ACHN (cell line): ENCODE measurements at regions not wholly inside any gene's neighbourhood (a gene's known extent, or its start where the extent isn't known, plus 50 kb on each side); places are given as distances from the start of the nearest gene placed in this dataset.
"Not testable (repeated sequence)": the region's sequence is repeated elsewhere in the genome, so short reads cannot be mapped to it uniquely, and the experiment has no call there.

Source experiments
- DNase-seq: peaks from one replicate; pipeline ENCODE4 v3.0.0-alpha.2; 2015
- in situ Hi-C: cut with HindIII; loops from 2 replicates; pipeline ENCODE4 v1.10.0; 2017; ENCODE audit warnings: low sequenced_read_pairs, low pct_ligation_motif_present, low pct_unique_long_range_greater_than_20kb

DNA sequence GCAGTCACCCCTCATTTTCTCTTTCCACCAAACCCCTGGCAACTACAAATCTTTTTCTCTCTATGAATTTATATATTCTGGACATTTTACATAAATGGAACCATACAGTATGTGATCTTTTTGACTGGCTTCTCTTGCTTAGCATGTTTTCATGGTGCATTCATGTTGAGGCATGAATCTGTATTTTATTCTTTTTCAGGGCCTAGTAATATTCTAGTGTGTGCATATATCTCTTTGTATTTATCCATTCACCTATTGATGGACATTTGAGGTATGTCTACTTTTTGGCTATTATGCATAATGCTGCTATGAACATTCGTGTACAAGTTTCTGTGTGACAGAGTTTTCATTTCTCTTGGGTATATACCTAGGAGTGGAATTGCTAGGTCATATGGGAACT, 78.2 kb downstream of the HACD1 start:
- DNase-seq: no peak
- in situ Hi-C loops: no loop called here

DNA sequence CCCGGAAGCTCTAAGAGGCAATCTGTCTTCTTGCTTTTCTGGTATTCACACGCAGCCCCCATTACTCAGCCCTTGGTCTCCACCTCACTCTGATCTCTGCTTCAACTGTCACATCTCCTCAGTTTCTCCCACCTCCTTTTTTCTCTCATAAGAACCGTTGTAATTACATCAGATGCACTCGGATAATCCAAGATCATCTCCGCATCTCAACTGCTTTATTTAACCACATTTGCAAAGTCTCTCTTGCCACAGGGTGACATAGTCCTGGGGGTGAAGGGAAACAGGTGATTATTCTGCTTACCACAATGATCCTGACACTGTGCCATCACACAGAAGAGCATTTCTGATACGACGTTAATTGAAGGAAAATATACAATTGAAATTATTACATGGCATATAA, 79.9 kb downstream of the HACD1 start:
- DNase-seq: no peak
- in situ Hi-C loops: no loop called here

DNA sequence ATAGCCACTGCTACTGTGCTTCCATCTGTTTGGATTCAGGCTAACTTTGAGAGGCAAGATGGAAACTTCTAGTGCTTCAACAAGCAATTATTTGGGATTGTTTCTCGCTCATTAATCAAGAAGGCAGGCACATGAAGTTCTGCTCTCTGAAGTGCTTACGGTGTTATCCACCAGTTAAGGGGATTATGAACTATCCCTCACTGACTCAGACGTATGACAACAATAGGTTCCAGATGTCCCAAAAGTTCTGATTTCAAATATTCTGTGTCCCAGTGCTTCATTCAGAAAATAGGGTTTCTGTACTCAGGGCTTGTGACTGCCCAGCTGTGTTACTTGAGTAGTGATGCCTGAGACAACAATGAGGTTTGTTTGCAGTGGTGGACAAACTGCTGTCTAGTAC, 81.0 kb downstream of the HACD1 start:
- no peak for DNase-seq

DNA sequence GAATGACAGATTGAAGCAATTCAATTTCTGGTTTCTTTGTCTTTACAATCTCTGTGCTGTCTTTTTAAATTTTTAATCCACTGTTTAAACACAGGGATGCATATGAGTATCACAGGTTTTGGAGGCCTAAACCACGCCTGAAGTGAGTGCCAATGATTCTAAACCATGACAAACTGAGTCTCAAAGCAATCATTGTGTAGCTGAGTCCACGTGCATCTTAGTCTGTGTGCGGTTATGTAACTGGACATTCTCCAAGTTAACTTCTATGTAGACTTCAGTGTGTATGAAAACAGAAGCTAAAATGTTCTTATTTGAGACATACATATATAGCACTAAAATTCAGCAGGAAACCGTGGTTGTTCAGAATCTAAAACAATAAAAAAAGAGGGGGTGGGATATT, 79.3 kb upstream of the ST8SIA6 start:
- in situ Hi-C loops: no loop called here
- no peak for DNase-seq

More for the DNA sequence above, 81.0 kb downstream of the HACD1 start:
- in situ Hi-C loops: no loop called here

DNA sequence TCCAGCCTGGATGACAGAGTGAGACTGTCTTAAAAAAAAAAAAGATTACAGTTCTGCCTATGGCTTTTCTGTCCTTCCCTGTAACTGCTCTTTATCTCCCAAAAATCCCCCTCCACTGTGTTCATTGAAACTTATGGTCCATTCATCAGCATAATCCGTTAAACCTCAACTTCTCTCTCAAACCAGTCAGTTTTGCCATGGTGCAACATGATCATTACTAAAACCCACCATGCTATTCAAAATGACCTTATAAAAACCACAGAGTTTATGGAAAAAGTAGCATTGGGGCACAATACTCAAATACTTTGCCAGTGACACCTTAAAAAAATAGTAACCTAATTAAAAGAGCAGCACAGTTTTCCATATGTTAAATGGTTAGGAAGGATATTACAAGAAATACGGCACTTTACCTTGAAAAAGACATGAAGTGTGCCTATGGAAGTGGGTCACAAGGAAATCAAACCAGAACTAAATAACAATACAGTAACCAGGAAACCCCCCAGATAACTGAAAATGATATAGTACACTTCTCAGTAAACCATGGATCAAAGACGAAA, 74.0 kb upstream of the ST8SIA6 start:
- DNase-seq: no peak
- in situ Hi-C loops: no loop called here

DNA sequence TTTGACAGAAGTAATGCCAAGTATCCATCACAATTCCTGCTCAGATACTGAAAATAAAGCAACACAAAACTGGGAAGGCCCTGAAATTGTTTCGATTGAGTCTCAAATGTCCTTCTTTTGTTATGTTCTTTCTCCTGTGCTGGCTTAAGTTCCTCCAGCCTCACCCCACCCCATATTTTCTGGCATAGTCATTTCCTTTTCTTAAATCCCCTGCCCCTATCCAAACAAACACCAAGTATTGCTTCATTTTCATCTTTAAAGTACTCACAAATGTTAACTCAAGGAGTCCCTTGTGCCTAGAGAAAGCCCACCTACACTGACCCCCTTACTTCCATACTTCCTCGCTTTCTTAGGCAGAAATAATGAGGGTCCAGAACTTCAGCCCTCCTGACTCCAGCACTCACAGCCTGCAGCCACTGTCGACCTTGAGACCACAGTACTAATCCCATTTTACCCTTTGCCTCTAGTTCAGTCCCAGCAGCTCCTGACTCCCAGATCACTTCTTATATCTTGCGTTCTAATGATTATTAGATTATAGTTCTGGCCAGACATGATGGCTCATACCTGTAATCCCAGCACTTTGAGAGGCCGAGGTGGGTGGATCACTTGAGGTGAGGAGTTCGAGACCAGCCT, 73.2 kb upstream of the ST8SIA6 start:
- no peak for DNase-seq
- in situ Hi-C loops: no loop called here

DNA sequence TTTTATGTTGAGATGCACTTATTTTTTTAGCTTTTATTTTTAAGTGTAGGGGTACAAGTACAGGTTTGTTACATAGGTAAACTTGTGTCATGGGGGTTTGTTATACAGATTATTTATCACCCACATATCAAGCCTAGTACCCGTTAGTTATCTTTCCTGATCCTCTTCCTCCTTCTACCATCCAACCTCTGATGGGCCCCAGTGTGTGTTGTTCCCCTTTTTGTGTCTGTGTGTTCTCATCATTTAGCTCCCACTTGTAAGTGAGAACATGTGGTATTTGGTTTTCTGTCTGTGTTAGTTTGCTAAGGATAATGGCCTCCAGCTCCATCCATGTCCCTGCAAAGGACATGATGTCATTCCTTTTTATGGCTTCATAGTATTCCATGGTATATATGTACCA, 72.2 kb upstream of the ST8SIA6 start:
- in situ Hi-C loops, DNase-seq: not testable (repeated sequence)

DNA sequence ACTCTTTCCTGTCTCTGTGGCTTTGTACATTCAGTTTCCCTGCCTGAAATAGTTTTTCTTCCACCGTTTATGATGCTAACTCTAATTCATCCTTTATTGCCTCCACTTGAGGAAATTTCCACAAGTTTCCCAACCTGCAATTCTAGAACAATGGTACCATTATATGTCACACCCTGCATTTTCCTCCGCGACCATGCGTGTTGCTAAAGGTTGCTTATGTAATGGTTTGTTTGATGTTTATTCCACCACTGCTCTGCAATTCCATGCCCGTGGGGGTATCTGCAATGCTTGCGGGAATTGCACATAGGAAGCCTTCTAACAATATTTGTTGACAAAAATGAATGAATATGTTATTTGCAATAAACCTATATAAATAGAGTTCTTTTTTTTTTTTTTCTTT, 69.5 kb upstream of the ST8SIA6 start:
- DNase-seq: no peak
- in situ Hi-C loops: no loop called here

DNA sequence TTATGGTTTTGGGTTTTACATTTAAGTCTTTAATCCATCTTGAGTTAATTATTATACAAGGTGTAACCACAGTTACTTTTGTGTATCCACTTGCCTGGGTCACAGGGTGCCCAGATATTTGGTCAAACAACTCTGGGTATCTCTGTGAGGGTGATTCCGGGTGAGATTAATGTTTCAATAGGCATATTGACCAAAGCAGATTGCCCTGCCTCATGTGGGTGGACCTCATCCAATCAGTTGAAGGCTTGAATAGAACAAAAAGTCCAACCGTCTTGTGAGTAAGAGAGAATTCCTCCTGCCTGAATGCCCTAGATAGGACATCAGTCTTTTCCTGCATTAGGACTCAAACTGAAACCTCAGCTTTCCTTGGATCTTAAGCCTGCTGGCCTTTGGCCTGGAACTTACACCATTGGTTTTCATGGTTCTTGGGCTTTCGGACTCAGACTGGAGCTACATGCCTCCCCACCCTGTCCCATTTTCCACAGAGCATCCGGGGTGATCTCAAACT, 68.9 kb upstream of the ST8SIA6 start:
- DNase-seq: no peak
- in situ Hi-C loops: no loop called here

DNA sequence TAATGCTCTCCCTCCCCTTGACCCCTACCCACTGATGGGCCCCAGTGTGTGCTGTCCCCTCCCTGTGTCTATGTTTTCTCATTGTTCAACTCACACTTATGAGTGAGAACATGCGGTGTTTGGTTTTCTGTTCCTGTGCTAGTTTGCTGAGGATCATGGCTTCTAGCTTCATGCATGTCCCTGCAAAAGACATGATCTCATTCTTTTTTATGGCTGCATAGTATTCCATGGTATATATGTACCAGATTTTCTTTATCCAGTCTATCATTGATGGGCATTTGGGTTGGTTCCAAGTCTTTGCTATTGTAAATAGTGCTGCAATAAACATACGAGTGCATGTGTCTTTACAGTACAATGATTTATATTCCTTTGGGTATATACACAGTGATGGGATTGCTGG, 67.9 kb upstream of the ST8SIA6 start:
- DNase-seq, in situ Hi-C loops: not testable (repeated sequence)

DNA sequence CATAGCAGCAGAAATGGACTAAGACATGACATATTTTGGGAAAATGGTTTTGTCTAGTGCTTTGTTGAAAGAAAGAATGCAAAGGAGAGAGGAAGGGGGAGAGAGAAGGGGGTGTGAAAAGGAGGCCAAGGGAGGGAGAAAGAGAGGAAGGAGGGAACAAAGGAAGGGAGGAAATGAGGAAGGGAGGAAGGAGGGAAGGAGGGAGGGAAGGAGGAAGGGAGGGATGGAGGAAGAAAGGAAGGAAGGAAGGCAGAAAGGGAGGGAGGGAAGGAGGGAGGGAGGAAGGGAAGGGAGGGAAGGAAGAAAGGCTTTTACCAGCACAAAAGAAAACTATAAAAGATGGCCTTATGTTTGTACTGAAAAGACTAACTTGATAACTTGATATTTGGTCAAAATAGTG, 65.1 kb upstream of the ST8SIA6 start:
- in situ Hi-C loops: no loop called here
- no peak for DNase-seq

DNA sequence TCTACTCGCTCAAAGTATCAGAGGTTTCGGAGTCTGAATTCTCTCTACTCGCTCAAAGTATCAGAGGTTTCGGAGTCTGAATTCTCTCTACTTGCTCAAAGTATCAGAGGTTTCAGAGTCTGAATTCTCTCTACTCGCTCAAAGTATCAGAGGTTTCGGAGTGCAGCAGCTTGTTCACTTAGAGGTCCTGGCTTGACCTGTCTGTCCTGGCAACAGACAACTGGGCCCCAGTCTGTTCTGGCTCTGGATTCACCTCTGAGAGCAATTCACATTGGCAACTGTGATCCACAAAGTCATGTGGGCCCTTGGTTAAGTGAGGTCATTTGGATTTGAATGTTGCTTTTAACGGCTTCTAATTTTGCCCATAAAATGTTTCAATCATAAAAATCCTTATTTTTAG, 63.9 kb upstream of the ST8SIA6 start:
- in situ Hi-C loops: no loop called here
- DNase-seq: no peak

DNA sequence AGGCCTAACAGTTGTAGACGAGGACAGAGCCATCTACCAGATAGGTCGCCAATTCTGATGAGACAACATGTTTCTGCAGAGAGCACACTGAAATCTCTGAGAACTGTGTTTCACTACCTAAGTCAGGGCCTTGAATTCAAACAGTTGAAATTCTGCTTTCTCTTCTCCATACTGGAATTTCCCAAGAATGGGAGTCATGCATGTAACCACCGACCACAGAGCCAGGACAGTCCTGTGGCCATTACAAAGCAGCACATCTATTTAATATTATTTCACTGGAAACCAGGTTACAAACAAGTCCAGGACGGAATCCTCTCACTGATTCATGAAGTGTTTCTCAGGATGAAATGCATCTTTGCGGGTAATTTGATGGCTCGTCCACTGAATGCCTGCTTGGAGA, 62.0 kb upstream of the ST8SIA6 start:
- no peak for DNase-seq

DNA sequence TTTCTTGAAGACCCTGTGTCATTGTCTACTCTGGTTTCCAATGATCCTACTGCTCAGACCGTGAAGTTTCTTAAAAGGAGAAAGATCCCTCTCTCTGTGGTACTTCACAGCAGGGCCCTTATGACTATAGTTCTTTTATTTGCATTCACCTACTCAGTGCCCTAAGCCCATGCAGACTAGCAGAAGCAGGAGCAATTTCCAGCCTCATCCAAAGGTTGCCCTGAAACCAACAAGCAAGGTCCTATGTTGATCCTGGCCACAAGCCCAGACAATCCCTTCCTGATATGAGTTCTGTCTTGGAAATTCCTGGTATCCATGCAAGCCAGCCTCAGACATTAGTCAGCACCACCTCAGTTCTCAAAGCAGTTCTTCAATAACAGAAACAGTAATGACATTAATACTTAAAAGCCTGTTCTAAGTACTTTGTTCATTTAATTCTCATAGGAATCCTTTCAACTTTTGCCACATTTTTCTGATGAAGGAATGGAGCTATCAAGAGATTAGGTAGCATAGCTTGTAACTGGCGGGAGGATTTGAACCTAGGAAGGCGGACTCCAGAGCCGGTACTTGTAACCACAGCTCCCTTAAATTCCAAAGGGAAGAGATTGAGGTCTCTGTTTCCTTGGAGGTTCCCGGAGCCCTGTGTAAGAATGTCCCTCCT, 58.1 kb upstream of the ST8SIA6 start:
- peak; percentile 92 for DNase-seq
- in situ Hi-C loops: no loop called here

More for the DNA sequence above, 62.0 kb upstream of the ST8SIA6 start:
- in situ Hi-C loops: no loop called here

DNA sequence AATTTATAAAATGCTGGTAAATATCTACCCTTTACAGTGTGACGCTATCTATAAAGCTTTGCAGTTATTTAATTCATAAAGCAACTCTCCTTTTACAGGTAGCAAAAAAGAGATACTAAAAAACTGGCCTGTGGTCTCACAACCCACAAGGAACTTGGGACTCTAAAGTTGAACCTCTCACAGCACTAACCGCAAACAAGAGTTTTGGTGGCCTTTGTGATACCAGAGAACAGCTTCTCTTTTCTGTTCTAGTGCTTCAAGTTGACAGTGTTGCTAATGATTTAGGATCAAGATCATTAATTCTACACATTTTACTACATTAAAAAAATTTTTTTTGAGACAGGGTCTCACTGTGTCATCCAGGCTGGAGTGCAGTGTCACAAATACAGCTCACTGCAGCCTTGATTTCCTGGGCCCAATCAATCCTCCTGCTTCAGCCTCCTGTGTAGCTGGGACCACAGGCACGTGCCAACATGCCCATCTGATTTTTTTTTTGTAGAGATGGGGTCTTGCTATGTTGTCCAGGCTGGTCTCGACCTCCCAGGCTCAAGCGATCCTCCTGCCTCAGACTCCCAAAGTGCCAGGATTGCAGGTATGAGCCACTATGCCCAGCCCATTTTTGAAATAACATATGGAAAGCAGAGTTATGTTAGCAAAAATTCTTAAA, 56.0 kb upstream of the ST8SIA6 start:
- no peak for DNase-seq
- in situ Hi-C loops: no loop called here

DNA sequence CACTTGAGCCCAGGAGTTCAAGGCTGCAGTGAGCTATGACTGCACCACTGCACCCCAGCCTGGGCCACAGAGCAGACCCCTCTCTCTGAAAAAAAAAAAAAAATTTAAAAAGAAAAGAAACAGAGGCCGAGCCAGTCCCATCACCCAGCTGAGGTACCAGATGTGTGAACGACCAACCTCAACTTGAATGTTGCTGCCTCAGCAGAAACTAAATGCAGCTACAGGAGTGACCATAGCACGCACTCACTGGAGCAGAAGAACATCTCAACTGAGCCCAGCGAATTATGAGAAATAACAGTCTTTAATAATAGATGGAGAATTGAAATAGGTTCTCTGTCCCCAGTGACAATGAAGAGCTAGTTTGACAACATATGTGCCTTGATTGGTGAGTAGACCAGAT, 53.1 kb upstream of the ST8SIA6 start:
- in situ Hi-C loops: no loop called here
- no peak for DNase-seq

DNA sequence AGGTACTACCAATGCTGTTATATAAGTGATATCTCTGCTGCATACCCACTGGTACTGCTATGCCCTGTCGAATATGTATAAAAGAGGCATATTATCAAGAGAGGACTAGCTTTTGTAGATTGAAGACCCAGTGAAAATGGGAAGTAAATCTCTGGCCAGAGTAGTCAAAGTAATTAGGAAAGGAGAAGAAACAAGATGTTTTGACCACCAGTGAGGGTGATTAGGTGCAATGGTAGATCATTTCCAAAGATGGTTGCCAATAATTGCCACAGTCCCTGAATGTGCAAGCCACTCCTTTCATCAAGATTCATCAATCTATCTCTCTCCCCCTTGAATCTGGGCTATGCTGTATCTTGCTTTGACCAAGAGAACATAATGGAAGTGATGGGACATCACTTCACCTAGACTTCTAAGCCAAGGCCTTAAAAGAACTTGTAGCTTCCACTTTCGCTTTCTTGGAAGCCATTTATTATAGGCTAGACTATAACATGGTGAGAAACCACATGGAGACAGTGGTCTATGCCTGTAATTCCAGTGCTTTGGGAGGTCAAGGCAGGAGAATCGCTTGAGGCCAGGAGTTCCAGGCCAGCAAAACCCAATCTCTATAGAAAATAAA, 52.6 kb upstream of the ST8SIA6 start:
- DNase-seq: no peak
- in situ Hi-C loops: no loop called here

DNA sequence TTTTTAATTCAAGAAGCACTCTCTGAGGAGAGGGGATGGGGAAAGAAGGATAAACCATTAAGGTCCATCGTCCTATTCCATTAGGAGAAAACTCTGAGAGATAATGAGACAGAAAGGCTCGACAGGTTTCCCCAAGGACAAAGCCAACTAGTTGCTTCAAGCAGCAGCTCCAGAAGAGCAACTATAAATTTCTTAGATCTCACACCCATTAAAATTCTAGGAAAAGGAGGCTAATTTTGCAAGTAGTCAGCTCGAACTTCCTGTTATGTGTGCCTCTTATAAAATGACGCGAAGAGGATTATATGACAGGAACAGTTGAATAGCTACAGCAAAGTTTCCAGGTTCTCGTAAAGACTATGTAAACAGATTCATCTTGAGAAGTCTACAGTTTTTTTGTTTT, 52.0 kb upstream of the ST8SIA6 start:
- in situ Hi-C loops: no loop called here
- no peak for DNase-seq

DNA sequence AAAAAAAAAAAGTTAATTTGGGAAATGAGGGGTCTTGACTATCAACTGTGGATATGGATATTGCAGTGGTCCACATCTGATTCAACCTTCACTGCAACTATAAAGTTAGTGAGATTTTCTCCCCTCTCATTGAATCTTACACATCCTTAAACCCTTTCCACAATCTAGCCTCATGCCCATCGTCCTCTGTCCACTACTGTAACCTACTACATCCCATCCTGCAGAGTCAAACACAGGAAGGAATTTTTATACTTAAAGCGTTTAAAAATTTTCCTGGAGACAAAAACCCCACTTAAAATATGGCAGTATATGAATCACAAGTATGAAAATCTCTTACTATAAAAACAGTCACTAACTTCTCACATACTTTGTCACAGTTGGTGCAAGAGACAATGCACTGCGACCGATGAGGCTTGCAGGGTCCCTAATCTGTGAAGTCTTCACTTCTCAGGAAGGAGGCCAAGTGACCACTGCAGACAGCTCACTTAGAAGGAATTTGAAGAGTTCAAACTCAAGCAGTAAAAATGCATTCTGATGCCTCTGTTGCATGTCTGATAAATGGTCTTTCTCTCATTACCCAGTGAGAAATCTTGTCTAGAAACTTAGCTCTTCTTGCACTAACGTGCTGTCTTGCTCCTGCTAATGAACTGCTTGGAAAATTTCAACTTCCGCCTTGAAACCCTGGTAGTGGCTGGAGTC, 50.3 kb upstream of the ST8SIA6 start:
- DNase-seq: peak; percentile 65
- in situ Hi-C loops: no loop called here
